Stimulated activated CD4-positive, alpha-beta T cell treated with anti-CD3 and anti-CD28 coated beads, Interleukin-2, amount 100 ng/mL, for 24 hours (primary cell): ENCODE measurements at regions not wholly inside any gene's neighbourhood (a gene's known extent, or its start where the extent isn't known, plus 50 kb on each side); places are given as distances from the start of the nearest gene placed in this dataset.

Source experiments
- DNase-seq, 2 donors: peaks; one replicate each; pipeline ENCODE4 v3.0.0-alpha.2; 2020

- no peak for DNase-seq
Measured at GRCh38 chr20:11190741-11191140, 516.9 kb upstream of the JAG1 start.

- no peak for DNase-seq
Measured at GRCh38 chr20:11192106-11192505, 518.3 kb upstream of the JAG1 start.

- no peak for DNase-seq
Measured at GRCh38 chr20:11193241-11193640, 519.4 kb upstream of the JAG1 start.

- DNase-seq: no peak
Measured at GRCh38 chr20:11195169-11195568, 521.4 kb upstream of the JAG1 start.

- no peak for DNase-seq
Measured at GRCh38 chr20:11195899-11196558, 522.2 kb upstream of the JAG1 start.

- DNase-seq: no peak
Measured at GRCh38 chr20:11197851-11198250, 524.1 kb upstream of the JAG1 start.

- DNase-seq: no peak
Measured at GRCh38 chr20:11200423-11200822, 526.6 kb upstream of the JAG1 start.

- DNase-seq: peak; percentile 20 to 21
Measured at GRCh38 chr20:11204926-11205768, 531.3 kb upstream of the JAG1 start.

GRCh38 chr20:11205769-11206362 is 532.1 kb upstream of the JAG1 start:
- no peak for DNase-seq

GRCh38 chr20:11207749-11208502 is 534.1 kb upstream of the JAG1 start:
- DNase-seq: no peak

- no peak for DNase-seq
Measured at GRCh38 chr20:11210611-11211010, 536.8 kb upstream of the JAG1 start.

GRCh38 chr20:11212272-11212671 is 538.5 kb upstream of the JAG1 start:
- no peak for DNase-seq

- no peak for DNase-seq
Measured at GRCh38 chr20:11212902-11213301, 539.1 kb upstream of the JAG1 start.

GRCh38 chr20:11214256-11214840 is 540.5 kb upstream of the JAG1 start:
- DNase-seq: no peak

- no peak for DNase-seq
Measured at GRCh38 chr20:11216451-11217314, 542.9 kb upstream of the JAG1 start.

GRCh38 chr20:11217326-11218172 is 543.8 kb upstream of the JAG1 start:
- DNase-seq: no peak

- DNase-seq: no peak
Measured at GRCh38 chr20:11218173-11218680, 544.4 kb upstream of the JAG1 start.

- no peak for DNase-seq
Measured at GRCh38 chr20:11219192-11219591, 545.4 kb upstream of the JAG1 start.

GRCh38 chr20:11221046-11221445 is 547.2 kb upstream of the JAG1 start:
- DNase-seq: no peak

GRCh38 chr20:11222243-11222642 is 548.4 kb upstream of the JAG1 start:
- no peak for DNase-seq

GRCh38 chr20:11227602-11228001 is 553.8 kb upstream of the JAG1 start:
- DNase-seq: no peak
